ENCODE measurements at regions not wholly inside any gene's neighbourhood (a gene's known extent, or its start where the extent isn't known, plus 50 kb on each side); places are given as distances from the start of the nearest gene placed in this dataset.

GRCh38 chr12:91952916-91953315 lies 192.7 kb downstream of the BTG1 start:
- TF ChIP-seq POLR2A (IDR thresholded peaks at IDR 0.05) = no peak
- TF ChIP-seq, protein P1, sequence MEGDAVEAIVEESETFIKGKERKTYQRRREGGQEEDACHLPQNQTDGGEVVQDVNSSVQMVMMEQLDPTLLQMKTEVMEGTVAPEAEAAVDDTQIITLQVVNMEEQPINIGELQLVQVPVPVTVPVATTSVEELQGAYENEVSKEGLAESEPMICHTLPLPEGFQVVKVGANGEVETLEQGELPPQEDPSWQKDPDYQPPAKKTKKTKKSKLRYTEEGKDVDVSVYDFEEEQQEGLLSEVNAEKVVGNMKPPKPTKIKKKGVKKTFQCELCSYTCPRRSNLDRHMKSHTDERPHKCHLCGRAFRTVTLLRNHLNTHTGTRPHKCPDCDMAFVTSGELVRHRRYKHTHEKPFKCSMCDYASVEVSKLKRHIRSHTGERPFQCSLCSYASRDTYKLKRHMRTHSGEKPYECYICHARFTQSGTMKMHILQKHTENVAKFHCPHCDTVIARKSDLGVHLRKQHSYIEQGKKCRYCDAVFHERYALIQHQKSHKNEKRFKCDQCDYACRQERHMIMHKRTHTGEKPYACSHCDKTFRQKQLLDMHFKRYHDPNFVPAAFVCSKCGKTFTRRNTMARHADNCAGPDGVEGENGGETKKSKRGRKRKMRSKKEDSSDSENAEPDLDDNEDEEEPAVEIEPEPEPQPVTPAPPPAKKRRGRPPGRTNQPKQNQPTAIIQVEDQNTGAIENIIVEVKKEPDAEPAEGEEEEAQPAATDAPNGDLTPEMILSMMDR (IDR thresholded peaks at IDR 0.05) = no peak

Measured in heart left ventricle (tissue), 13 donors.